IMR-90 (cell line): ENCODE measurements at regions not wholly inside any gene's neighbourhood (a gene's known extent, or its start where the extent isn't known, plus 50 kb on each side); places are given as distances from the start of the nearest gene placed in this dataset.
"Not testable (repeated sequence)": the region's sequence is repeated elsewhere in the genome, so short reads cannot be mapped to it uniquely, and the experiment has no call there.

Source experiments
- BHLHE40 ChIP-seq: fragments of 150-350 bp; IDR thresholded peaks from 2 replicates; pipeline ENCODE4 v1.6.1; 2016; ENCODE audit warnings: mild to moderate bottlenecking, low read depth, low read length
- CEBPB ChIP-seq: IDR thresholded peaks from 2 replicates; pipeline ENCODE4 v1.6.1; 2012; ENCODE audit warnings: low read depth, low read length, improper control_type of control experiment
- CTCF ChIP-seq: conservative IDR thresholded peaks from 2 replicates; pipeline ENCODE4 v1.5.1; 2012; ENCODE audit warnings: mild to moderate bottlenecking, low read depth, low read length, improper control_type of control experiment
- FOS ChIP-seq: fragments of 150-350 bp; IDR thresholded peaks from 2 replicates; pipeline ENCODE4 v1.6.1; 2016; ENCODE audit warnings: low read depth, low read length
- MAFK ChIP-seq: IDR thresholded peaks from 2 replicates; pipeline ENCODE4 v1.6.1; 2012; ENCODE audit warnings: low read depth, low read length, improper control_type of control experiment
- MXI1 ChIP-seq: IDR thresholded peaks from 2 replicates; pipeline ENCODE4 v1.6.1; 2012; ENCODE audit warnings: low read depth, mild to moderate bottlenecking, low read length, moderate library complexity, borderline replicate concordance
- POLR2A ChIP-seq: IDR thresholded peaks from 2 replicates; pipeline ENCODE4 v1.6.1; 2012; ENCODE audit warnings: mild to moderate bottlenecking, low read depth, low read length
- RAD21 ChIP-seq: IDR thresholded peaks from 2 replicates; pipeline ENCODE4 v1.6.1; 2012; ENCODE audit warnings: low read length, improper control_type of control experiment
- RCOR1 ChIP-seq: IDR thresholded peaks from 2 replicates; pipeline ENCODE4 v1.6.1; 2012; ENCODE audit warnings: mild to moderate bottlenecking, low read length, improper control_type of control experiment; ENCODE audit not compliant: insufficient replicate concordance
- RFX5 ChIP-seq: IDR thresholded peaks from 2 replicates; pipeline ENCODE4 v1.8.0; 2012; ENCODE audit warnings: low read depth, mild to moderate bottlenecking, low read length, moderate library complexity
- TF ChIP-seq, protein P1 (sequence below): fragments of 150-350 bp; IDR thresholded peaks from 2 replicates; pipeline ENCODE4 v1.6.1; 2017; ENCODE audit warnings: mild to moderate bottlenecking, antibody characterized with exemption, low read length, low read depth

DNA sequence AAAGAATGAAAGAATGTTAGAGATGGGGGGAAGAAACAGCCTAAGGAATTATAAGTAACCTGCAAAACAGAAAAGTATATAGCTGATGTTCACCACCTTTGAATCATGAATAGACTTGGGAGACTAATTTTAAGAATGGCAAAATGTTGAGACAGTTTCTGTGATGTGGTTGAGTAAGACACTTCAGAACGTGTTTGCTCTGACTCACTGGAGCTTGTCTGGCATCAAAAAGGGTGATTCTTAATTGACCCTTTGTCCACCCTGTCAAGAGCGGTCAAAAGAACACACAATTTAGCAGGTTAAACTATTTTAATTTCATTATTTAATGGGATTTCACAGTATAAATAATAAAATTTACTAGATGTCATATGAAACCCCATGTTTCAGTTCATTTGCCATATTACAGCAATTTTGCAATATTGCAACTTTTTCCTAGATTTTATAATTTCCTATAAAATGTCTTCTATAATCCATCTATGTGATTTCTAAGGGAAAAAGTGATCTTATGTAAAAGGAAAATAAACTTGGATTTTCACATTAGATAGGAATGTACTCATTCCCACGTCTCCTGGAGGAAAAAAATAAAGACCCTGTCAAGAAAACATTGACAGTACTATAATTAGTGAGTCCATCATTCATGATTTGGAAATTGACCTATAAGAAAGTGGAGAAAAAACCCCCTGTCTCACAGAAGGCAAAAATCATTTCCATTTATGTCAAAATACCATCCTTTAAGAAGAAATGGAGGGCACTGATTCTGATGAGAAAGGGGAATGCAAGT lies 104.6 kb upstream of the ZNF658 start:
- not testable (repeated sequence) for TF ChIP-seq CTCF, BHLHE40, RFX5, MAFK, POLR2A, RCOR1, FOS, RAD21, CEBPB, MXI1
- TF ChIP-seq, protein P1, sequence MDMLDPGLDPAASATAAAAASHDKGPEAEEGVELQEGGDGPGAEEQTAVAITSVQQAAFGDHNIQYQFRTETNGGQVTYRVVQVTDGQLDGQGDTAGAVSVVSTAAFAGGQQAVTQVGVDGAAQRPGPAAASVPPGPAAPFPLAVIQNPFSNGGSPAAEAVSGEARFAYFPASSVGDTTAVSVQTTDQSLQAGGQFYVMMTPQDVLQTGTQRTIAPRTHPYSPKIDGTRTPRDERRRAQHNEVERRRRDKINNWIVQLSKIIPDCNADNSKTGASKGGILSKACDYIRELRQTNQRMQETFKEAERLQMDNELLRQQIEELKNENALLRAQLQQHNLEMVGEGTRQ = not testable (repeated sequence)
